ENCODE measurements at regions not wholly inside any gene's neighbourhood (a gene's known extent, or its start where the extent isn't known, plus 50 kb on each side); places are given as distances from the start of the nearest gene placed in this dataset.

DNA sequence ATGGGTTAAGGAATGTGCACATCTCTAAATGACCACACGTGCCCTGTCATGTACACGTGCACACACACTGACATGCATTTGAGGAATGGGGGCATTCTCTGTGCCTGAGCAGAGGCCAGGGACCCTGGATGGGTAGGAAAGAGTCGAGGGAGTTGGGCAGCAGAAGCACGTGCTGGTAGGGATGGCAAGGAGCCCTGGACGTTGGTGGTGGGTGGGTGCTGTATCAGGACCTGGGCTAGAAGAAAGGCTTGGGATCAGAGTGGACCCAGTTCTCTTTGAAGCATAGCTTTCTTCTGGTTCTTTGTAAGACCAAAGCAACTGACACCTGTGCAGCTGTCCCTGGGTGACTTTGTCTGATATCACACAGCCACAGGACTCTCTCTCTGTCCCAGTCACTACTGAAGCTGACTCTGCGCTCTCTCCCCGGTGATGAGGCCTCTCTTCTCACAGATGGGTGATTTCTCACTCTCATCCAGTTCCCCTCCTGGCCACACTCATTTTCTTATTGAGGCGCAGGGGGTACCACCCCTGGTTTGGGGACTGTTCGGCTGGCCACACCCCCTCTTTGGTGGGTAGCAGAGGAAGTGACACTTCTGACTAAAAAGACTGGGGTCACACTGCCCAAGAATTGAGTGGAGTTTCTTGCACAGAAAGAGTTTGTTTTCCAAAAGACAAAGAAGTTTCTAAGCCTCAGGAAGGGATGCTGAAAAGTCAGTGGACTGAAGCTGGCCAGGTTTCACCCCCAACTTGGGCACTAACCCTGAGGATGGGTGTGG lies 171.7 kb upstream of the RTL1 start (continued):
- TF ChIP-seq, protein P1, sequence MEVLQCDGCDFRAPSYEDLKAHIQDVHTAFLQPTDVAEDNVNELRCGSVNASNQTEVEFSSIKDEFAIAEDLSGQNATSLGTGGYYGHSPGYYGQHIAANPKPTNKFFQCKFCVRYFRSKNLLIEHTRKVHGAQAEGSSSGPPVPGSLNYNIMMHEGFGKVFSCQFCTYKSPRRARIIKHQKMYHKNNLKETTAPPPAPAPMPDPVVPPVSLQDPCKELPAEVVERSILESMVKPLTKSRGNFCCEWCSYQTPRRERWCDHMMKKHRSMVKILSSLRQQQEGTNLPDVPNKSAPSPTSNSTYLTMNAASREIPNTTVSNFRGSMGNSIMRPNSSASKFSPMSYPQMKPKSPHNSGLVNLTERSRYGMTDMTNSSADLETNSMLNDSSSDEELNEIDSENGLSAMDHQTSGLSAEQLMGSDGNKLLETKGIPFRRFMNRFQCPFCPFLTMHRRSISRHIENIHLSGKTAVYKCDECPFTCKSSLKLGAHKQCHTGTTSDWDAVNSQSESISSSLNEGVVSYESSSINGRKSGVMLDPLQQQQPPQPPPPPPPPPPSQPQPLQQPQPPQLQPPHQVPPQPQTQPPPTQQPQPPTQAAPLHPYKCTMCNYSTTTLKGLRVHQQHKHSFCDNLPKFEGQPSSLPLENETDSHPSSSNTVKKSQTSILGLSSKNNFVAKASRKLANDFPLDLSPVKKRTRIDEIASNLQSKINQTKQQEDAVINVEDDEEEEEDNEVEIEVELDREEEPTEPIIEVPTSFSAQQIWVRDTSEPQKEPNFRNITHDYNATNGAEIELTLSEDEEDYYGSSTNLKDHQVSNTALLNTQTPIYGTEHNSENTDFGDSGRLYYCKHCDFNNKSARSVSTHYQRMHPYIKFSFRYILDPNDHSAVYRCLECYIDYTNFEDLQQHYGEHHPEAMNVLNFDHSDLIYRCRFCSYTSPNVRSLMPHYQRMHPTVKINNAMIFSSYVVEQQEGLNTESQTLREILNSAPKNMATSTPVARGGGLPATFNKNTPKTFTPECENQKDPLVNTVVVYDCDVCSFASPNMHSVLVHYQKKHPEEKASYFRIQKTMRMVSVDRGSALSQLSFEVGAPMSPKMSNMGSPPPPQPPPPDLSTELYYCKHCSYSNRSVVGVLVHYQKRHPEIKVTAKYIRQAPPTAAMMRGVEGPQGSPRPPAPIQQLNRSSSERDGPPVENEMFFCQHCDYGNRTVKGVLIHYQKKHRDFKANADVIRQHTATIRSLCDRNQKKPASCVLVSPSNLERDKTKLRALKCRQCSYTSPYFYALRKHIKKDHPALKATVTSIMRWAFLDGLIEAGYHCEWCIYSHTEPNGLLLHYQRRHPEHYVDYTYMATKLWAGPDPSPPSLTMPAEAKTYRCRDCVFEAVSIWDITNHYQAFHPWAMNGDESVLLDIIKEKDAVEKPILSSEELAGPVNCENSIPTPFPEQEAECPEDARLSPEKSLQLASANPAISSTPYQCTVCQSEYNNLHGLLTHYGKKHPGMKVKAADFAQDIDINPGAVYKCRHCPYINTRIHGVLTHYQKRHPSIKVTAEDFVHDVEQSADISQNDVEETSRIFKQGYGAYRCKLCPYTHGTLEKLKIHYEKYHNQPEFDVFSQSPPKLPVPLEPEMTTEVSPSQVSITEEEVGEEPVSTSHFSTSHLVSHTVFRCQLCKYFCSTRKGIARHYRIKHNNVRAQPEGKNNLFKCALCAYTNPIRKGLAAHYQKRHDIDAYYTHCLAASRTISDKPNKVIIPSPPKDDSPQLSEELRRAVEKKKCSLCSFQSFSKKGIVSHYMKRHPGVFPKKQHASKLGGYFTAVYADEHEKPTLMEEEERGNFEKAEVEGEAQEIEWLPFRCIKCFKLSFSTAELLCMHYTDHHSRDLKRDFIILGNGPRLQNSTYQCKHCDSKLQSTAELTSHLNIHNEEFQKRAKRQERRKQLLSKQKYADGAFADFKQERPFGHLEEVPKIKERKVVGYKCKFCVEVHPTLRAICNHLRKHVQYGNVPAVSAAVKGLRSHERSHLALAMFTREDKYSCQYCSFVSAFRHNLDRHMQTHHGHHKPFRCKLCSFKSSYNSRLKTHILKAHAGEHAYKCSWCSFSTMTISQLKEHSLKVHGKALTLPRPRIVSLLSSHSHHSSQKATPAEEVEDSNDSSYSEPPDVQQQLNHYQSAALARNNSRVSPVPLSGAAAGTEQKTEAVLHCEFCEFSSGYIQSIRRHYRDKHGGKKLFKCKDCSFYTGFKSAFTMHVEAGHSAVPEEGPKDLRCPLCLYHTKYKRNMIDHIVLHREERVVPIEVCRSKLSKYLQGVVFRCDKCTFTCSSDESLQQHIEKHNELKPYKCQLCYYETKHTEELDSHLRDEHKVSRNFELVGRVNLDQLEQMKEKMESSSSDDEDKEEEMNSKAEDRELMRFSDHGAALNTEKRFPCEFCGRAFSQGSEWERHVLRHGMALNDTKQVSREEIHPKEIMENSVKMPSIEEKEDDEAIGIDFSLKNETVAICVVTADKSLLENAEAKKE (CRISPR knock-in tag; IDR thresholded peaks at IDR 0.05) = no peak

DNA sequence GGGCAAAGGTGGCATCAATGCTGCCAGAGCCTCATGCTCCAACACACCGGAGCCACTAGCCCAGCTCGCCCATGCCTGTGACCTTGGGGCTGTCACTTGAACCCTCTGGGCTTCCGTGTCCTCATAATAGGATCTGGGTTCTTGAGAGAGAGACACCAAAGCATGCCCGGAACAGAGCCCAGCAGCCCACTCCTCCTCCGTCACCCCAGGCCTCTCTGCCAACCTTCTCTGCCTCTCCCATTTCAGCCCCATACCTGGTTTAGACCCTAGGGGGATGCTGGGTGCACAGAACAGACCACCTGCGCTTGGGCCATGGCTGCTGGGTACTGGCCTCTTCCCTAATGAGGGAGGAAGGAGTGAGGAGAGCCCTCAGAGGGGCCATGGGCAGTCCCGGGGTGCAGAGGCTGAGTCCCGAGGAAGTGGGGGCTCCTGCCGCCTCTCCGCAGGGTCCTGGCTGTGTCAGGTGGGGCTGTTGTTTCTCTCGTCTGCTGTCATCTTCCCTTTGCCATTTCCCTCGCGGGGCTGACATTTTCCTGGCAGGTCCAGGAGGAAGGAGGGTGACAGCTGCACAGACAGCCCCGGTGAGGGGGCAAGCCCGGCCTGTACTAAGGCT lies 172.4 kb upstream of the RTL1 start:
- H3F3A ChIP-seq (replicated peaks; ENCODE audit: low read depth) = no peaks in the 10 kb centered on the region
- H3K9me3 Mint-ChIP-seq = no peaks in the 10 kb centered on the region
- no peaks in the 10 kb centered on the region for H4K20me1 ChIP-seq (replicated peaks; ENCODE audit: insufficient read depth)
- H3K4me1 ChIP-seq (ENCODE audit: insufficient read depth) = peaks cover 34% of the 10 kb centered on the region
- H2AFZ ChIP-seq = no peak overlapping the region
- H3K4me3 ChIP-seq = no peak overlapping the region
- H3K27ac Mint-ChIP-seq = no peak overlapping the region
- DNase-seq (ENCODE audit: low spot score) (no peak), ATAC-seq (no peak)
- H3K4me2 ChIP-seq = no peak overlapping the region
- H3K9me2 ChIP-seq (ENCODE audit: insufficient read depth) = no peaks in the 10 kb centered on the region
- no peak overlapping the region for H3K4me3 Mint-ChIP-seq
- H3K79me2 ChIP-seq (replicated peaks; ENCODE audit: insufficient read depth) = no peaks in the 10 kb centered on the region
- TF ChIP-seq NANOG (IDR thresholded peaks at IDR 0.05; ENCODE audit: borderline replicate concordance) = no peak
- no peak for TF ChIP-seq CREB1 (CRISPR knock-in tag; IDR thresholded peaks at IDR 0.05; ENCODE audit: low read depth)
- TF ChIP-seq, protein P2, sequence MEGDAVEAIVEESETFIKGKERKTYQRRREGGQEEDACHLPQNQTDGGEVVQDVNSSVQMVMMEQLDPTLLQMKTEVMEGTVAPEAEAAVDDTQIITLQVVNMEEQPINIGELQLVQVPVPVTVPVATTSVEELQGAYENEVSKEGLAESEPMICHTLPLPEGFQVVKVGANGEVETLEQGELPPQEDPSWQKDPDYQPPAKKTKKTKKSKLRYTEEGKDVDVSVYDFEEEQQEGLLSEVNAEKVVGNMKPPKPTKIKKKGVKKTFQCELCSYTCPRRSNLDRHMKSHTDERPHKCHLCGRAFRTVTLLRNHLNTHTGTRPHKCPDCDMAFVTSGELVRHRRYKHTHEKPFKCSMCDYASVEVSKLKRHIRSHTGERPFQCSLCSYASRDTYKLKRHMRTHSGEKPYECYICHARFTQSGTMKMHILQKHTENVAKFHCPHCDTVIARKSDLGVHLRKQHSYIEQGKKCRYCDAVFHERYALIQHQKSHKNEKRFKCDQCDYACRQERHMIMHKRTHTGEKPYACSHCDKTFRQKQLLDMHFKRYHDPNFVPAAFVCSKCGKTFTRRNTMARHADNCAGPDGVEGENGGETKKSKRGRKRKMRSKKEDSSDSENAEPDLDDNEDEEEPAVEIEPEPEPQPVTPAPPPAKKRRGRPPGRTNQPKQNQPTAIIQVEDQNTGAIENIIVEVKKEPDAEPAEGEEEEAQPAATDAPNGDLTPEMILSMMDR (conservative IDR thresholded peaks at IDR 0.05; ENCODE audit: low read depth in 2 of 2) = no peak
- peaks cover 26% of the 10 kb centered on the region for H3K27me3 Mint-ChIP-seq (ENCODE audit: insufficient read depth, low read depth, poor library complexity)
- no peaks in the 10 kb centered on the region for H3K36me3 Mint-ChIP-seq (ENCODE audit: low read depth)
- peaks cover 8% of the 10 kb centered on the region for H3K27me3 ChIP-seq (ENCODE audit: insufficient read depth)
- no peak overlapping the region for H3K27ac ChIP-seq (ENCODE audit: low read depth)
- H3K36me3 ChIP-seq (ENCODE audit: insufficient read depth) = no peaks in the 10 kb centered on the region
- H3K4me1 Mint-ChIP-seq = peaks cover 39% of the 10 kb centered on the region
